A204.1 (cell line): ENCODE measurements at regions not wholly inside any gene's neighbourhood (a gene's known extent, or its start where the extent isn't known, plus 50 kb on each side); places are given as distances from the start of the nearest gene placed in this dataset.

Experiments
- FAIRE-seq: peaks from 2 replicates; lab custom pipeline; 2012; peaks lifted over from hg19 to GRCh38; lab: Jason Lieb, UNC

- FAIRE-seq, result no peak
Observed at GRCh38 chr9:11931751-11932150, 761.4 kb upstream of the TYRP1 start.

DNA sequence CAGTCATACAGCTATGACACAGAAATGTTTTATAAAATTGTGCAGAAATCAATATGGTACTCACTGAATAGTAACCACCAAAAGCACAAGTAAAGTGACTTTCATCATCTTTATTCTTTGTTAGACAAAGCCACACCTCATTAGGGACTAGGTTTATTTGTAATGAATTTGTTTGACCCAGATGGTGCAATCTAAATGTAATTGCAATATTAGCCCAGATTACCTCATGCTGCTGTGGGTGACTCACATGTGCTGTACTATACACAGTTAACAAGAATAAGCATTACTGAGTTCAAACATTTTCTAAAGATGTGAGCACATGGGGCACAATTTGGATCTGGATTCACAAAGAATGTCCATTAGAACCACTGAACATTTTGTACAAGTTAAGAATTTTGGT is 759.3 kb upstream of the TYRP1 start:
- FAIRE-seq, result no peak

- FAIRE-seq, result no peak
Observed at GRCh38 chr9:11946531-11946930, 746.7 kb upstream of the TYRP1 start.

DNA sequence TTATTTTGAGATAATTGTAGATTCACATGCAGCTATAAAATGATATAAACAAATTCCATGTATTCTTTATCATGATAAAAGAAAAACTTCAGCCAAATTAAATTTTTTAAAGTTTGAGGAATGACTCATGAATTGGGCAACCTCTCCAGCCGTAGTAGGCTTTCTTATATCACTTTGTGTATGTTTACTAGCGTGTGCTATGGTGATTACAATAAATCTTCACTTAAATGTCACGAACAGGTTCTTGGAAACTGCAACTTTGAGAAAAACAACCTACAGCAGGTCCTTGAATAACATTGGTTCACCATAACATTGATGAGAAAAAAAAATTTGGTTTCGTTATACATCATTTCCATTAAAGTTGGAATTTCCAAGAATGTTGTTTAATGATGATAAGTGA is 730.9 kb upstream of the TYRP1 start:
- no peak for FAIRE-seq

- FAIRE-seq, result no peak
Observed at GRCh38 chr9:11966786-11967185, 726.4 kb upstream of the TYRP1 start.

GRCh38 chr9:11968631-11969030 is 724.6 kb upstream of the TYRP1 start:
- no peak for FAIRE-seq

GRCh38 chr9:11973011-11973410 is 720.2 kb upstream of the TYRP1 start:
- FAIRE-seq, result no peak

GRCh38 chr9:11973511-11973910 is 719.7 kb upstream of the TYRP1 start:
- no peak for FAIRE-seq

GRCh38 chr9:11992866-11993265 is 700.3 kb upstream of the TYRP1 start:
- FAIRE-seq, result no peak

GRCh38 chr9:12014488-12014887 is 678.7 kb upstream of the TYRP1 start:
- no peak for FAIRE-seq

DNA sequence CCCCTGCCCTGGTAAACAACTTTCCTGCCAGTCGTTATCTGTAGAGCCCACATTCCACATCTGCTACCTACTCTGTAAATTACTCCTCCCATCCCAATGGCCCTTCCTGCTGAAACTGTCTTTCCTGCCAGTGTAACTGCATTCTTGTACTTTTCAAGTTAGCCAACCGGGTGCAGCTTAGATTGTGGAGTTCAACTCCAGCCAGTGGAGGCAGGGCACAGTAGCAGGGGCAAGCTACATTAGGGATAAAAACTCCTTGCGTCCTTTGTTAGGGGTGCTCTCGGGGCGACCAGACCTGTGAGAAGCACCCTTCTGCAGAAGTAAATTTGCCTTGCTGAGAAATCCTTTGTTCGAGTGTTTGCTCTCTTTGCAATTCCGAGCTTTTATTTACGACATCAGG is 639.0 kb upstream of the TYRP1 start:
- no peak for FAIRE-seq

GRCh38 chr9:12056874-12057273 is 636.3 kb upstream of the TYRP1 start:
- no peak for FAIRE-seq

GRCh38 chr9:12060067-12060466 is 633.1 kb upstream of the TYRP1 start:
- FAIRE-seq, result no peak

DNA sequence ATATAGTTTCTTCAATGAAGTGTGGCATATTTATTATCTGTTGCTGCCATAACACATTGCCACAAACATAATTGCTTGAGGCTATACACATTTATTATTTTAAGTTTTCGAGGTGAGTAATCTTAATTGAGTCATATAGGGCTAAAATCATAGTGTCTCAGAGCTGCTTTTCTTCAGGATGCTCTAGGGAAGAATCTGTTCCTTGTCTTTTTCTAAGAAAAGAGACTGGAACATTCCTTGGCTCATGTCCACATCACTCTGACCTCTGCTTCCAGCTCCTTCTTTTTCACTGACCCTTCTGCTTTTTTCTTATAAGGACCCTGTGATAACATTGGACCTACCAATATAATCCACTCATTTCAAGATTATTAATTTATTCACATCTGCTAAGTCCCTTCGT is 632.4 kb upstream of the TYRP1 start:
- no peak for FAIRE-seq

GRCh38 chr9:12065050-12065449 is 628.1 kb upstream of the TYRP1 start:
- no peak for FAIRE-seq

GRCh38 chr9:12065686-12066085 is 627.5 kb upstream of the TYRP1 start:
- FAIRE-seq, result no peak

DNA sequence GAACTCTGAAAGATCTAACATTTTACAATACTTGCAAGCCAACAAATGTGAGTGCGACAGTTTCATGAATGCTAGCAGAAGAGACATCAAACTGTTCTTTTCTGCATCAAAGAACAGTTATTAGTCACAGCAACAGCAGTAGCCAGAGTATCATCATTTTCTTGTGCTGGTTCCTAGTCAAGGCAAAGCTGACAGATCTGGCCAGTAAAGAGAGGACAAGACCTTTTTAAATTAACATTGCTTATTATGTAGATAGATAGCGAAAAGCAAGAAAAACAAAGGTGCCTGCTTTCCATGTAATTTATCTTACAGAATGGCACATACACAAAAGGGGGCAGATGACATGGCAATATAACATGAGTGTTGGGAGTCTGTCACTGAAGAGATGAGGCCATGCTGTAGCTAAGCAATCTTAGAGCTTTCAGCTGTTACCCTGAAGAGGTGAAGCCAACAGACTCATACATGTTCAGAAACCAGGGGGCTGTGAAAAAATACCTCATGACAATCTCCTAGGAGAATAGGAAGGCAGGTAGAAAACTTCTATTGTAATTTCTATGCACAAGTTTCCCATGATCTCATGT is 626.6 kb upstream of the TYRP1 start:
- no peak for FAIRE-seq

GRCh38 chr9:12069366-12069765 is 623.8 kb upstream of the TYRP1 start:
- no peak for FAIRE-seq

DNA sequence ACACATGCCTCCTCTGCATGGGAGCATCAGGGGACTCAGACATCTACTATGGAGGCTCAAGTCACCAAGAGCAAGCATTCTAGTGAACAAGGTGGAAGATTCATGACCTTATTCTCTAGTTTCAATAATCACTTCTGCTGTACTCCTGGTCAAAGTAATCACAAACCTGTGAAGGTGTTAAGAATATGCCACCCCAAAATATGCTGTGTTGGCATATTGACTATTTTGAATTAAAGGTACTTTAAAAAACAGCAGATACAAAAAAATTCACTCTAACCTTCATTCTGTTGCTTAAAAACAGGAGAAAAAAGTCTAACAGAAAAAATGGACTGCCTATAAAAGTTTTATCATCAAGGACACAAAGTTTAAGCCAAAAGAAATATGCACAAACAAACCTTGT is 607.8 kb upstream of the TYRP1 start:
- FAIRE-seq, result no peak

GRCh38 chr9:12091865-12092527 is 601.2 kb upstream of the TYRP1 start:
- no peak for FAIRE-seq

DNA sequence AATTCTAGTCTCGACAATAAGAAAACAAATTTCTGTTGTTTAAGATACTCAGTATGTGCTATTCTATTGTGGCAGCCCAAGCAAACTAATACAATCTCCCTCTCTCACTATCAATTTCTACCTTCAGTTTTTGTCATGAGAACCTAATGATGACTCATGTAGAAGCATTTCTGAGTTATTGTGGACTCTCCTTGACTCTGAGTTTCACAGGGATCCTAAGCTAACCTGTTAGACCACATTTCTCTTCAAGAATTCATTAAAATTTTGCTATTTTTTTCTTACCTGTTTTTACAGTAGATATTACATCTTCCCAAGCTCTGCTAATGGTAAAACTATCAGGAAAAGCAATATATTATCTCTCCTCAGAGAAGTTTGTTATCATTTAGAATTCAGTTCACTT is 599.1 kb upstream of the TYRP1 start:
- no peak for FAIRE-seq

DNA sequence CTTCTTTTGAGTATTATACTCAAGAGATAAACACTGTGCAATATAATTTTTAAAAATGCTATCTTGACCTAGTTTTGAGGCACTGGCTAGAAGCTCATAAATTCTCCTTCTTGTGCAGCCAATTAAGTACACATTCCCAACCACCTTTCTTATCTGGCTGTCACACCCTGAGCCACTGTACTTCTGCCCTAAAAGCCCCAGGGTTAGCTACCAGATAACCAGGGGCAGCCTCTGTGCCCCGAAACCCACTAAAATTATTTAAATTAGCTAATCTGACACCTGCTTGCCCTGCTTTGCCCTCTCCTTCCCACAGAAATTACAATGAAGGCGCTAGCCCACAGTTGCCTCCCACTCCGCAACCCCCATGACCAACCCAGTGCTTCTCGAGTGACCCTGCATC is 597.3 kb upstream of the TYRP1 start:
- FAIRE-seq, result no peak

GRCh38 chr9:12133416-12133815 is 559.8 kb upstream of the TYRP1 start:
- no peak for FAIRE-seq

DNA sequence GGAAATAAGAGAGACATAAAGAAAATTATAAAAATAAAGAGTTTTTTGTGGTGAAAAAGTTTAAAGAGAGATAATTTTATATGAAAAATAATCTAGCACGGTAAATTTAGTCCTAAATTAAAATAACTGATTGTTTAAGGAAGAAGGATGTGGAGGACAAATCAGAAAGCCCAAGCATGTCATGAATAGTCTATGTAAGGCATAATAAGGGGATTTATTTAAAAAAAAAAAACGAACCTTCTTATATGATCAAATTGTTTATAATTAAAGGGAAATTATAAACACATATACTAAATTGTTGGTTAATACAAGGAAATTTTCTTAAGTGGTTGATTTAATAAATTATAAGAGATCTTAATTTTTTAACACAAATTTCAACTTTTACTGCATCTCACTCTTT is 551.8 kb upstream of the TYRP1 start:
- FAIRE-seq, result peak; percentile 82
